DOHH2 (cell line): ENCODE measurements at regions not wholly inside any gene's neighbourhood (a gene's known extent, or its start where the extent isn't known, plus 50 kb on each side); places are given as distances from the start of the nearest gene placed in this dataset.
"Not testable (repeated sequence)": the region's sequence is repeated elsewhere in the genome, so short reads cannot be mapped to it uniquely, and the experiment has no call there.

ENCODE experiments used
- H3F3A ChIP-seq: fragments of 200-600 bp; sonication (generic), shearing (Covaris generic); 2 replicates; pipeline ENCODE4 v1.6.0; 2016; ENCODE audit warnings: antibody characterized with exemption, mild to moderate bottlenecking; ENCODE audit not compliant: control insufficient read depth, insufficient read depth
- H3K27ac ChIP-seq: fragments of 200-600 bp; sonication (generic); 2 replicates; pipeline ENCODE4 v1.5.1; 2014; ENCODE audit warnings: low read depth, mild to moderate bottlenecking, low read length, moderate library complexity
- H3K27me3 ChIP-seq: fragments of 200-600 bp; sonication (generic); 2 replicates; pipeline ENCODE4 v1.6.1; 2014; ENCODE audit warnings: mild to moderate bottlenecking, low read length, mixed read lengths; ENCODE audit not compliant: control insufficient read depth
- H3K36me3 ChIP-seq: fragments of 200-600 bp; sonication (generic); 2 replicates; pipeline ENCODE4 v1.6.1; 2014; ENCODE audit warnings: mild to moderate bottlenecking, low read length, moderate library complexity, mixed read lengths; ENCODE audit not compliant: control insufficient read depth
- H3K4me1 ChIP-seq: fragments of 200-600 bp; sonication (generic); 2 replicates; pipeline ENCODE4 v1.6.1; 2014; ENCODE audit warnings: mild to moderate bottlenecking, low read length, mixed read lengths; ENCODE audit not compliant: control insufficient read depth
- H3K4me2 ChIP-seq: fragments of 200-600 bp; sonication (generic); 2 replicates; pipeline ENCODE4 v1.6.0; 2014; ENCODE audit warnings: mild to moderate bottlenecking, low read length, moderate library complexity
- H3K4me3 ChIP-seq: fragments of 200-600 bp; sonication (generic); 2 replicates; pipeline ENCODE4 v1.5.1; 2014; ENCODE audit warnings: mild to moderate bottlenecking, low read length, mixed read lengths
- H3K79me2 ChIP-seq: fragments of 200-600 bp; sonication (generic); 2 replicates; pipeline ENCODE4 v1.6.1; 2014; ENCODE audit warnings: mild to moderate bottlenecking, low read length, mixed read lengths; ENCODE audit not compliant: control insufficient read depth
- H3K9me2 ChIP-seq: fragments of 200-600 bp; sonication (generic); replicated peaks from 2 replicates; pipeline ENCODE4 v1.6.1; 2014; ENCODE audit warnings: mild to moderate bottlenecking, low read length, mixed read lengths; ENCODE audit not compliant: control insufficient read depth
- H3K9me3 ChIP-seq: fragments of 200-600 bp; sonication (generic); 2 replicates; pipeline ENCODE4 v1.6.1; 2014; ENCODE audit warnings: antibody characterized with exemption, low read length, mixed read lengths; ENCODE audit not compliant: control insufficient read depth, insufficient read depth
- H4K20me1 ChIP-seq: fragments of 200-600 bp; sonication (generic); 2 replicates; pipeline ENCODE4 v1.6.0; 2014; ENCODE audit warnings: low read depth, mild to moderate bottlenecking, antibody characterized with exemption, low read length, moderate library complexity; ENCODE audit not compliant: control insufficient read depth, insufficient read depth
- CTCF ChIP-seq: fragments of 200-600 bp; sonication (generic); IDR thresholded peaks from one replicate; pipeline ENCODE4 v1.5.1; 2014; ENCODE audit warnings: antibody characterized with exemption, mild to moderate bottlenecking, low read depth, low read length; ENCODE audit not compliant: poor library complexity, severe bottlenecking
- EZH2phosphoT487 ChIP-seq: fragments of 200-600 bp; sonication (generic); IDR thresholded peaks from 2 replicates; pipeline ENCODE4 v1.6.1; 2017; ENCODE audit warnings: borderline replicate concordance, mild to moderate bottlenecking, antibody characterized with exemption, low read length, moderate library complexity, mixed read lengths

- Histone ChIP-seq H3K9me3 (no peaks in the 10 kb centered on the region), H3K79me2 (no peaks in the 10 kb centered on the region), H4K20me1 (no peaks in the 10 kb centered on the region), H3K27ac (no peak overlapping the region), H3F3A (no peaks in the 10 kb centered on the region), H3K9me2 (no peaks in the 10 kb centered on the region), H3K4me2 (no peak overlapping the region), H3K4me1 (no peaks in the 10 kb centered on the region), H3K36me3 (no peaks in the 10 kb centered on the region), H3K27me3 (no peaks in the 10 kb centered on the region), H3K4me3 (no peak overlapping the region)
- TF ChIP-seq EZH2phosphoT487 (no peak), CTCF (no peak)
Observed at GRCh38 chr10:6802759-6803426, 222.8 kb upstream of the PRKCQ start.

- Histone ChIP-seq H3K9me3 (no peaks in the 10 kb centered on the region), H3K36me3 (no peaks in the 10 kb centered on the region), H4K20me1 (no peaks in the 10 kb centered on the region), H3F3A (no peaks in the 10 kb centered on the region), H3K27me3 (peaks cover 4% of the 10 kb centered on the region), H3K4me1 (no peaks in the 10 kb centered on the region), H3K9me2 (no peaks in the 10 kb centered on the region), H3K79me2 (no peaks in the 10 kb centered on the region), H3K27ac (no peak overlapping the region), H3K4me3 (no peak overlapping the region), H3K4me2 (no peak overlapping the region)
- no peak for TF ChIP-seq CTCF
- no peak for TF ChIP-seq EZH2phosphoT487
Observed at GRCh38 chr10:6796231-6796630, 216.2 kb upstream of the PRKCQ start.

- H3K27ac ChIP-seq: no peak overlapping the region
- no peaks in the 10 kb centered on the region for H3K4me1 ChIP-seq
Observed at GRCh38 chr10:6795541-6795940, 215.5 kb upstream of the PRKCQ start.

GRCh38 chr10:6794841-6795240, 214.8 kb upstream of the PRKCQ start:
- H3K9me2 ChIP-seq, H3K4me2 ChIP-seq, H3K27me3 ChIP-seq, H3K4me3 ChIP-seq, H3F3A ChIP-seq, H3K79me2 ChIP-seq, H3K9me3 ChIP-seq, H4K20me1 ChIP-seq, H3K36me3 ChIP-seq, H3K27ac ChIP-seq, H3K4me1 ChIP-seq: not testable (repeated sequence)

More at GRCh38 chr10:6795541-6795940, 215.5 kb upstream of the PRKCQ start:
- Histone ChIP-seq H3K36me3 (no peaks in the 10 kb centered on the region), H3K27me3 (peaks cover 7% of the 10 kb centered on the region), H3K4me3 (no peak overlapping the region), H3F3A (no peaks in the 10 kb centered on the region), H3K79me2 (no peaks in the 10 kb centered on the region), H4K20me1 (no peaks in the 10 kb centered on the region), H3K9me2 (no peaks in the 10 kb centered on the region), H3K9me3 (no peaks in the 10 kb centered on the region), H3K4me2 (no peak overlapping the region)
- no peak for TF ChIP-seq CTCF
- no peak for TF ChIP-seq EZH2phosphoT487
